ENCODE measurements at regions not wholly inside any gene's neighbourhood (a gene's known extent, or its start where the extent isn't known, plus 50 kb on each side); places are given as distances from the start of the nearest gene placed in this dataset.
"Not testable (repeated sequence)": the region's sequence is repeated elsewhere in the genome, so short reads cannot be mapped to it uniquely, and the experiment has no call there.

DNA sequence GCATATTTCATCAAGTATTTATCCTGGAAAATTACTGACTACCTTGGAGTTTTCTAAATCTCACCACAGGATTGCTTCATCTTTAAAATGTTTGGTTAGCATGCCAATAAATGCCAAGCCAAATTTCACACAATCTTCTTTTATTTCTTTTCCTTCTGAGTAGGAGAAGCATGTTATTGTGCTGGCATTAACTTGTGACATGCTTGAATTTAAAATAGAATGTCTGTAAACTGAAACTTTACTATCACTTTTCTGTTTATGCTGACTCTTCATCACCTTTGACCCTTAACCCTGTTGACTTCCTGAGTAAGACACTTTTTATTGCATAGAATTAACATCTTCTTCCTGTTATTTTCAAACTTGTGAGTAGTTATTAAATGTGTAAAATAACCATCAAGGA is 56.2 kb upstream of the LRRTM4 start:
- no peak for DNase-seq (ENCODE audit: low spot score)

DNA sequence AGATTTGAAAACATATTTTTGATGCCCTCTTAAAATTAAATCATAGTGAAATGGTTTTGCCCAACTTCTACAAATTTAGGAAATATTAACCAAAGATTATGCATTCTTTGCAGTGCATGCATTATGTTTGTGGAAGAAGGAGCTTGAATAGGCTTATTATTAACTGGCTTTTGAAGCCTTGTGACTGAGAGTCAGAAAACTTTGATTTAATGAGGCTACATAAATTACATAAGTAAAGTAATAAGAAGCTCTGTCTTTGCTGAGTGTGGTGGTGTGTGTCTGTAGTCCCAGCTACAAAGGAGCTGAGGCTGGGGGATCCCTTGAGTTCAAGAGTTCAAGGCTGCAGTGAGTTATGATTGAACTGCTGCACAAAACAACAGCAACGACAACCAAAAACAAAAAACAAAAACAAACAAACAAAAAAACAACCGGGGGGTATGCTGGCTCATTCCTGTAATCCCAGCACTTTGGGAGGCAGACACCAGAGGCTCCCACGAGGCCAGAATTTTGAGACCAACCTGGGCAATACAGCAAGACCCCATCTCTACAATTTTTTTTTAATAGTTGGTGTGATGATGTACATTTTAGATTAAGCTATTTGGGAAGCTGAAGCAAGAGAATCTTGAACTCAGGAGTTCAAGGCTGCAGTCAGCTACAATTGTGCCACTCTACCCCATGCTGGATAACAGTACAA is 57.0 kb upstream of the LRRTM4 start:
- DNase-seq (ENCODE audit: low spot score): no peak

DNA sequence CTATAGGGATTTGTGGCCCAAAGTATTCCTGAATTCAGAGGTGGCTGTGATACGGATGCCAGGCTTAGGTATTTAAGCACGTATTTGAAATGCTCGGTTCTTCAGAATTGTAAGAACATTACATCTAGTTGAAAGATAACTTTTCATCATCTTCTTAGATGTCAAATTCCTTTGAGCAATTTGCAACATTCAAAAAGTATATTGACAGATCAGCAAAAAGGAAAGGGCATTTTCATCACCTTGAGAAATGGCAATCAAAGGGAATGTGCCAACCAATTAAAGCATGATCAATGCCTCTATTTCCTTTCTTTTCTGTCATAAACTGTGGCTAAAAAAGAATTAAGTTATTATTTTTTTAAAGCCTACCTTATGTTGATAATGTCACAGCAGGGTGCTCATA is 66.3 kb upstream of the LRRTM4 start:
- no peak for DNase-seq (ENCODE audit: low spot score)

DNA sequence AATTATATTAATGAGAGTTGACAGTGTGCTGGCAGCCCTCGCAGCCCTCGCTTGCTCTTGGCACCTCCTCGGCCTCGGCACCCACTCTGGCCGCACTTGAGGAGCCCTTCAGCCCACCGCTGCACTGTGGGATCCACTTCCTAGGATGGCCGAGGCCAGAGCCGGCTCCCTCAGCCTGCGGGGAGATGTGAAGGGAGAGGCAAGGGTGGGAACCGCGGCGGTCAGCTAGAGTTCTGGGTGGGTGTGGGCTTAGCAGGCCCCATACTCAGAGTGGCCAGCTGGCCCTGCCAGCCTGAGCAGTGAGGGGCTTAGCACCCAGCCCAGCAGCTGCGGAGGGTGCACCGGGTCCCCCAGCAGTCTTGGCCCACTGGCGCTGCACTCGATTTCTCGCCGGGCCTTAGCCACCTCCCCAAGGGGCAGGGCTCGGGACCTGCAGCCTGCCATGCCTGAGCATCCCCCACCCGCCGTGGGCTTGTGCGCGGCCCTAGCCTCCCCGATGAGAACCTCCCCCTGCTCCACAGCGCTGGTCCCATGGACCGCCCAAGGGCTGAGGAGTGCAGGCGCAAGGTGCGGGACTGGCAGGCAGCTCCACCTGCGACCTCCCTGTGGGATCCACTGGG is 68.2 kb upstream of the LRRTM4 start:
- DNase-seq (ENCODE audit: low spot score): no peak

DNA sequence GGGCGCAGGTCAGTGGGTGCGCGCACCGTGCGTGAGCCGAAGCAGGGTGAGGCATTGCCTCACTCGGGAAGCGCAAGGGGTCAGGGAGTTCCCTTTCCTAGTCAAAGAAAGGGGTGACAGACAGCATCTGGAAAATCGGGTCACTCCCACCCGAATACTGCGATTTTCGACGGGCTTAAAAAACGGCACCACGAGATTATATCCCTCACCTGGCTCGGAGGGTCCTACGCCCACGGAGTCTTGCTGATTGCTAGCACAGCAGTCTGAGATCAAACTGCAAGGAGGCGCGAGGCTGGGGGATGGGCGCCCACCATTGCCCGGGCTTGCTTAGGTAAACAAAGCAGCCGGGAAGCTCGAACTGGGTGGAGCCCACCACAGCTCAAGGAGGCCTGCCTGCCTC is 70.8 kb upstream of the LRRTM4 start:
- not testable (repeated sequence) for DNase-seq (ENCODE audit: low spot score)

DNA sequence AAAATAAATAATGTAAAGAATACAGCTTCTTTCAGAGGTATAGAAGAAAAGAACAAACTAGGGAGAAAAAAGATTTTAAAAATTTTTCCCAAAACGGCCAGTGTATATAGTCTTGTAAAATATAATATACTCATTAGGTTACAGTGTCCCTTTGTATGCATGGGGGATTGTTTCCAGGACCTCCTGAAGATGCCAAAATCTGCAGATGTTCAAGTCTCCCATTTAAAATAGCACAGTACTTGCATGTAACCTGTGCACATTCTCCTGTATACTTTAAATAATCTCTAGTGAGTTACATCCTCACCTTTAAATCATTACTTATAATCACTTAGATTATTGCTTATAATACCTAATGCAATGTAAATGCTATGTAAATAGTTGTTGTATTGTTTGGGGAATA is 80.6 kb upstream of the LRRTM4 start:
- no peak for DNase-seq (ENCODE audit: low spot score)

DNA sequence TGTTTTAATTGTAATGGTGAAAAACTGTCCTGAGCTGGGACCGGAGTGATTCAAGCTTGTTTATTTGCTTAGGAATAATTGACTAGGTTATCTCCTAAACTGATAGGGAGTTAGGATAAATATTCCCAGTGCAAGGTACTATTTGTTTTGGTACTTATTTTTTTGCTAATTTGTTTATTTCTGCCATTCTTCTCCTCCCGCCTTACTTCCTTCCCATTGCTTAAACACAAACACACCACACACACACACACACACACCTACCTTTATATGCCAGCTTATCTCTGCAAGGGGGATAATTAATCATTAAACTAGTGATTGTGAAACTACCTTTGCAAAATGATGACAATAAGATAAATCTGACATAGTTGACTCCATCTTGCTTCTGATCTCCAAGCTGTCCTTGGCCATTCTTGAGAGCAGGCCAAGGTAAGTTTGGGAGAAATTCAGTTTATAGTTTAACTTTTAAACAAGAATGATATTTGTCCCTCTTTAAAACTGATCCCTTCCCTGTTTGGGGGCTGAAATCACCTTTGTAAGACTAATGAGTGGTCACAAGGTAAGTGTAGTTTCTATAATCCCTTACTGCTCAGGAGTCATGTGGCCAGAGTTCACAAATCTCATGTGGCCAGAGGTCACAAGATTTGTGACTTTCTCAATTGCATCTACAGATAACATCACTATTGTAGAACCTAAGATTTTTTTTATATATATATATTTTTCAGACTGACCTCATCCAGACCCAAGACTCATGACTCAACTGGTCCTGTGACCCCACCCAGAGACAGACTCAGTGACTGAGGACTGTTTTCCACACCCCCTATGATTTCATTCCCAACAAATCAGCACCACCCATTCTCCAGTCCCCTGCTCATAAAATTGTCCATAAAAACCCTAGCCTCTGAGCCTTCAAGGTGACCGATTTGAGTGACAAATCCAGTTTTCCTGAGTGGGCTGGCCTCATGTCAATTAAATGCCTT is 83.1 kb upstream of the LRRTM4 start:
- no peak for DNase-seq (ENCODE audit: low spot score)

DNA sequence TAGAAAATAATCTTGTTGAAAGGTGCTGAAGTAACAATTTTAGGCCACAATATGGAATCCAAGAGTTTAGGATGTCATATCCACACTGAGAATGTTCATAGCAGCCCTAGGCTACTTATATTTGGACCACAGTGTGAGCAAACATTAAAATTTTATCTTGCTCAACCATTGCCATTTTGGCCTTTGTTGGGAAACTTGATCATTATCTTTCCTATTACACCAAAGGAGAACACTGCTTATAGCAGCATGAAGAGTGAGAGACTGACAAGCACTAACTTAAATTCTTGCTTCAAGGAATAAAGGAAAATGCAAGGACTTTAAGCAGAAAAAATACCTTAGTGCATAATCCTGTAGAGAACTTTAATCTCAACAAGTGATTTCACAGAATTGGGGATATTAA is 86.3 kb upstream of the LRRTM4 start:
- no peak for DNase-seq (ENCODE audit: low spot score)

DNA sequence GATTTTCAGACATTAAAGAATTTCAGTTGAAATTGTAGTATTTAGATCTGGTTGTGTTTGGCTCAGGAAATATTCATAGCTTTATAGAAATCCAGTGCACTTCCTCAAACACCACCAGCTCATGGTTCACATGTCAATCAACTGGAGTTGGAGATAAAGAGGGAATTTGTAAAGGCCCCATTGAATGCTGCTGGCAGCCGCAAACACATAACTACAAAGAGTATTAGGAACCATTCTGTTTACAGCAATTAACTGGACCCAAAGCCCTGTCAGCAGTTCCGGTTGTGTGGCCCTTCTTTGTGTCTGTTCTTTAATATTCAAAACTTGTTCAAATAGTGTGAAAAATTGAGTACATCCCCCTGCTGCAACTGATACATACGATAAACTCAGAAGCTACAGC is 107.4 kb upstream of the LRRTM4 start:
- no peak for DNase-seq (ENCODE audit: low spot score)

DNA sequence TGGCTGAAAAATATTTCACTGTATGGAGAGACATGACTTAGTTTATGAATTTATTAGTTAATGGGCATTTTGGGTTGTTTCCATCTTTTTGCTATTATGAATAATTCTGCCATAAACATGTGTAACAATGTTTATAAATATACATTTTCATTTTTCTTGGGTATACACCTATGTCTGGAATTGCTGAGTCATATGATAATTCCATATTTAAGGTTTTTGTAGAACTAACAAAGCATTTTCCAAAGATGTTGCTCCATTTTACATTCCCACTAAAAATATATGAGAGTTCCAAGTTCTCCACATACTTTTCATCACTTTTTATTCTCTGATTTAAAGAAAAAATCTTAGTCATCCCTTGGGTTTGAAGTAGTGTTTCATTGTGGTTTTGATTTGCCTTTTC is 108.8 kb upstream of the LRRTM4 start:
- DNase-seq (ENCODE audit: low spot score): no peak

DNA sequence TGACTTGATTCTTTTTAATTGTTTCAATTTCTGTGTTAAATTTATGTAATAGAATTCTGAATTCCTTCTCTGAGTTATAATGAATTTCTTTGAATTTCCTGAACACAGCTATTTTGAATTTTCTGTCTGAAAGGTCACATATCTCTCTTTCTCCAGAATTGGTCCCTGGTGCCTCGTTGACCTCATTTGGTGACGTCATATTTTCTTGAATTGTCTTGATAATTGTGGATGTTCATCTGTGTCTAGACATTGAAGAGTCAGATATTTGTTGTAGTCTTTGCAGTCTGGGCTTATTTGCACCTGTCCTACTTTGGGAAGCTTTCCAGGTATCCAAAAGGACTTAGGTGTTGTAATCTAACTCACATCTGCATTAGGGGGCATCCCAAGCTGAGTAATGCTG is 111.4 kb upstream of the LRRTM4 start:
- DNase-seq (ENCODE audit: low spot score): no peak

DNA sequence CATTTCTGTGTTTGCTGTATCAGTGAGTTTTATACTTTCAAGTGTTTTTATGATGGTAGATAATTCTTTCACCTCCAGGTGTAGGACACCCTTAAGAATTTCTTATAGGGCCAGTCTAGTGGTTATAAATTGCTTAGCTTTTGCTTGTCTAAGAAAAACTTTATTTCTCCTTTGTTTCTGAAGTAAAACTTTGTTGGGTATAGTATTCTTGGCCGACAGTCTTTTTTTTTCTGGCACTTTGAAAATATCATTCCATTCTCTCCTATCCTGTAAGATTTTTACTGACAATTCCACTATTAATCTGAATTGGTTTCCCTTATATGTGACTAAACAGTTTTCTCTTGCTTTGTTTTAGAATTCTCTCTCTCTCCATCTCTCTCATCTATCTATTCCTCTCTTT is 118.7 kb upstream of the LRRTM4 start:
- no peak for DNase-seq (ENCODE audit: low spot score)

DNA sequence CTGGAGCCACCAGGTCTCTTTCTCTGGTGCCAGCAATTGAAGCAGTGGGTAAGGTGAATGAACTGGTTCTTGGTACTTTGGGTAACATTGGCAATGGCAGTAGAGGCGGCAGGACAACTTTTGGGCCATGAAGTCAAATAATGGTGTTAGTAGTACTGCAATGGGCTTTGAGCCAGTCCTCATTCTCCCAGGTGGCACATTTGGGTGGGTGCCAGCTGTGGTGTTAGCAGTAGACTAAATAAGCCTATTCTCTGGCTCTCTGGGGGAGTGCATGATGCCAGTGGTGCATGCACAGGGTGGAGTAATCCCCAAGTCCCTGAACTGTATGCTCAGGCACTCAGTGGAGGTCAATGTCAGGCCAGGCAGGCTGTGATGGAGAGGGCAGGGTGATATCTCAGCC is 120.2 kb upstream of the LRRTM4 start:
- no peak for DNase-seq (ENCODE audit: low spot score)

DNA sequence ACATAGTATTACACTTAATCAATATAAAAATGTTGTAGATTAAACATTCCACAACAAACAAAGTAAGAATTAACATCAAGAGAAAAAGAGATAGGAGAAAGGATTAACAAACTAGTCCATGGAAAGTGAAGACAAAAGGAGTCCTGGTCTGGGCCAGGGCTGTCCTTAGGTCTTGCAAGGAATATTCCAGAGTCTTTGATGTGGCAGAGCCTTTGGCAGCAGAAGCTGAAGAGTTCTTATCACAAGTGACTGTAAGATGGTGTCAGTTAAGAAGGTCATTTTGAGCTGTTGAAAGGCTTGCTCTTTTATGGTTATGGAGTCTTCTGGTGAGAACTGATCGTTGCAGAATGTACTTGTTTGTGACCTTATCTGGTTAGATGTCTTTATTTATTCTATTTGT is 127.7 kb upstream of the LRRTM4 start:
- DNase-seq (ENCODE audit: low spot score): no peak

DNA sequence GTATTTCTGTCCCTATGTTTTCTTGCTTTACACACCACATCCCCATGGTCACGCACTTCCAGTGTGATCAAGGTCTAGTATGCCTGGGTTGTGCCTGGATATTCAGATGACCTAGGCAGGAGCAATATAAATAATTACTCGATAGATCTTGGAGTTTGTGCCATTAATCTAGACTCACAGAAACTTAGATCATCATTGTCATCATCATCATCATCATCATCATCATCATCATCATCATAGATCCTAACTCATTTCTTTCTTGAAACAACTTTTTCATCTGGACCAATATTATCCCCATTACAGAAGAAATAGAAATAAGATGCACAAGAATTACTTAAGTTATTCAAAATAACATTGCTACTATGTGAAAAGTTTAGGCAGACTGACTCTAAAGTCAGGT is 130.3 kb upstream of the LRRTM4 start:
- no peak for DNase-seq (ENCODE audit: low spot score)

DNA sequence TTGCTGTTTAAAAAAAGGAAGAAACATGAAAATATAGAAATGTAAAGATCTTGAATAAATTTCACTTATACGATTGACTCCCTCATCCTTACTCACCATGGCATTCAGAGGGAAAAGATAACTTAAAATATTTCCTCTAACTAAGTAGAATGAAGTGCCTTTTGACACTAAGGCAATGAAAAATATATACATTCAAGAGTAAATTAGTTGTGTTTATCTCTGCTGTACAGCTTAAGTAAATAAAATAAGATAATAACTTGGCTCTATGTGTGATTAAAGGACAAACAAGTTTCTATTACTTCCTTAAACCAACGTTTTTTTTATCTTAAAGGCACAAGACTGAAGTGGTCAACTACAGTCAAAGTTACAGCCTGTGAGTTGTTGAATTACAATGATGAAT is 142.3 kb upstream of the LRRTM4 start:
- no peak for DNase-seq (ENCODE audit: low spot score)

DNA sequence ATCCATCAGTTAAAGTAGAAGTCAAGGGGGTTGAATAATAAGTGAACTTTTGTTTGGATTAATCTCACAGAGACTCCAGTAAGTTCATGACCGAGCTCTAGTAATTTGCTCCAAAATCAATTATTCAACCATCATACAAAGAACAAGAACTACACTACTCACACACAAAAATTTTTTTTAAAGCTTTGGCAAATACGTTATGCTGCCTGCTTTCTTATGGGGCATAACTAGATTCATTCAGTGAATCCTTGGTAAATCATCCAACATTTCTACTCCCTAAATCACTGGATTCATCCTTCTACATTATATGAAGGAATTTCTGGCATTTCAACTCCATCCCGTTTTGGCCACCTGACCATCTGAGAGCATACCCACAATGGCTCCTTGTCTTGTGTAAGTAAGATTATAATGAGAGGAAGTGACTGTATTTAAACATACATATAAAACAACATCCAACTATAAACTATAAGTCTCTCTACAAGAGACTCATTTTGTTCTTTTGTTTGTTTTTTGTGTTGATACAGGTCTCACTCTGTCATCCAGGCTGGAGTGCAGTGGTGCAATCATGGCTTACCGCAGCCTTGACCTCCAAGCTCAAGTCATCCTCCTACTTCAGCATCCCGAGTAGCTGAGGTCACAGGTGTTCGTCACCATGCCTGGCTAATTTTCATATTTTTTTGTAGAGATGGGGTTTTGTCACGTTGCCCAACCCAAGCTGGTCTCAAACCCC is 144.2 kb upstream of the LRRTM4 start:
- DNase-seq (ENCODE audit: low spot score): no peak

DNA sequence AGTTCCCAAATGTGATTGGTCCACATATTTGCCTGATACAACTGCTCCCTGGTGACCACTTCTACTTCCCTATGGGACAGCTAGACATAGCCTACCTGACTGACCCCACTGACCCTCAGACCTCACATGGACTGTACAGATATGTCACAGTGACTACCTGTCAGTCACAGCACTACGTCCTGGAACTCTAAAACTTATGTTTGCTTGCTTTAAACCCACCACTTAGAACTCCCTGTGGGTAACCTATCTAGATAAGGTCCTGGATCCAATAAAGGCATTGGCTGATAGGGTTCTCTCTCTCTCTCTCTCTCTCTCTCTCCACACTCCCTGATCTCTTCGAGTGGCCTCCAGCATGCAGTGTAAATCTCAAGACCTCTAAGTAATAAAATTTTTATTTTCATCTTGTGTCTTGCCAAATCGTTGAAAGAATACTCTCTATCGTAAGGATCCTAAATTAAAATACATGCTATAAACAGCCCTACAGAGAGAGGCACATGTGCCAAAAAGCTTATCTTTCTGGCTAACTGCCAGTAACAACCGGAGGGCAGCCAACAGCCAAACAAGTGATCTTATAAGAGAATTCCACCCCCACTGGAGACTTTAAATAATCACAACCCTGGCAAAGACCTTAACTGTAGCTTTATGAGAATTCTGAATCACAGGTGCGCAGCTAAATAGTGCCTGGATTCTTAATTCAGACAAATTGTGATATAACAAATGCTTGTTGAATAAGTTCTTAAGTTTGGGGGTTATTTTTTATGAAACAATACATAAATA is 162.6 kb upstream of the LRRTM4 start:
- not testable (repeated sequence) for DNase-seq (ENCODE audit: low spot score)

DNA sequence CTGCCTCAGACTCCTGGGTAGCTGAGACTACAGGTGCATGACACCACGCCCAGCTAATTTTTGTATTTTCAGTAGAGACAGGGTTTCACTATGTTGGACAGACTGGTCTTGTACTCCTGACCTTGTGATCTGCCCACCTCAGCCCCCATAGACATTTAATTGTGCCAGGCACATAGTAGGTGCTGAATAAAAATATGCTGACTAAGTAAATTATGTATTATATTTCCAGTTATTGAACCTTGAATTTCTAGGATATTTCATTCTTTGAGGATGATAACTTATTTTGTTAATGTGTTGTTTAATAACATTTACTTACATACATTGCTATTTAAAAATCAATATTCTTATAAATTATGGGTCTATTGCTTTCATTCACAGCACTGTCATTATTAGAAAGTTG is 190.4 kb upstream of the LRRTM4 start:
- no peak for DNase-seq (ENCODE audit: low spot score)

DNA sequence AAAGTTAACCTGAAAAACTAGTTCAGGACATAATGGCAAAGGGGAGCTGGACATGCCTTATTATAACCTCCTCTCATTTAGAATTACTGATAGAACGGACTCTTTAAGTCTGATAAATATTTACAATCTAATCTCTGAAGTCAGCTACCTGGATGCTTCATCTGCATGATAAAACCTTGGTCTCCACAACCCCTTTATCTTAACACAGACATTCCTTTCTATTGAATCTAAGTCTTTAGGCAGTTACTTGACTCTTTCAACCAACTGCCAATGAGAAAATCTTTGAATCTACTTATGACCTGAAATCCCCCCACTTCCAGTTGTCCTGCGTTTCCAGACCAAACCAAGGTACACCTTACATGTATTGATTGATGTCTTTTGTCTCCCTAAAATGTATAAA is 191.2 kb upstream of the LRRTM4 start:
- DNase-seq (ENCODE audit: low spot score): no peak

DNA sequence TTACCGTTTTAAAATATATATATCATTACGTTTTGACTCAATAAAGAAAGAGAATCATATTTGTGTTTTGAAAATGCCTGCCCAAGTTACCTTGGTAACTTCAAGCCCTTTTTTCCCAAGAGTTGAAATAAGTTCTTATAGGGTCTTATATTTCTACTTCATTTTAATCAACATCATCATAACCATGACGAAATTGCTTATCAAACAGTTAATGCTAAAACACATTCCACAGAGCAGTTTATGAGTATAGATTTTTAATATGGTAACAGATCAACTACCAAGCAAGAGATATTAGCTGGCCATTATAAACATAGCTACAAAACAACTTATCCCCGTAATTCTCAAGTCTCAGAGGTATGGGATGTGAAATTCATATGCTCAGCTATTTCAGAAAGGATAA is 197.9 kb upstream of the LRRTM4 start:
- DNase-seq (ENCODE audit: low spot score): no peak

DNA sequence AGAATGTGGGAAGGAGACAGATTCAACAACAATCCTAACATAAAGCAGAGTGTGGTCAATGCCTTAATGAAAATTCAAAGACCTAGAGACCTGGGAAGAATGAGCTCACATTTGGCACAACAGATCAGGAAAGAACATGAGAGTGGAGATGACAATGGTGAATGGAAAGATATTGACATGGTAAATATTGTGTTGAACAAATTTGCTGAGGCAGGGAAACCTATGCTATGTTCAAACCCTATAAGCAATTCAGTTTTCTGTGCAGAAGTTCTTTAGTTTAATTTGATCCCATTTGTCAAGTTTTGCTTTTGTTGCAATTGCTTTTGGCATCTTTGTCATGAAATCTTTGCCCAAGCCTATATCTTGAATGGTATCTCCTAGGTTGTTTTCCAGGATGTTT is 199.4 kb upstream of the LRRTM4 start:
- no peak for DNase-seq (ENCODE audit: low spot score)
